HG02798 (cell line): ENCODE measurements at regions not wholly inside any gene's neighbourhood (a gene's known extent, or its start where the extent isn't known, plus 50 kb on each side); places are given as distances from the start of the nearest gene placed in this dataset.
"Not testable (repeated sequence)": the region's sequence is repeated elsewhere in the genome, so short reads cannot be mapped to it uniquely, and the experiment has no call there.

ENCODE experiments used
- ATAC-seq: cut with Tn5 transposase; IDR thresholded peaks from one replicate; pipeline ENCODE4 v1.9.1; 2021; ENCODE audit warnings: mild to moderate bottlenecking; ENCODE audit not compliant: unreplicated experiment, poor library complexity

GRCh38 chr2:132271794-132272193, 110.0 kb upstream of the ANKRD30BL start:
- ATAC-seq: not testable (repeated sequence)

GRCh38 chr2:132272713-132273112, 111.0 kb upstream of the ANKRD30BL start:
- ATAC-seq: no peak

- not testable (repeated sequence) for ATAC-seq
Measured at GRCh38 chr2:132273585-132273984, 111.8 kb upstream of the ANKRD30BL start.

GRCh38 chr2:132274000-132274399, 112.2 kb upstream of the ANKRD30BL start:
- no peak for ATAC-seq

DNA sequence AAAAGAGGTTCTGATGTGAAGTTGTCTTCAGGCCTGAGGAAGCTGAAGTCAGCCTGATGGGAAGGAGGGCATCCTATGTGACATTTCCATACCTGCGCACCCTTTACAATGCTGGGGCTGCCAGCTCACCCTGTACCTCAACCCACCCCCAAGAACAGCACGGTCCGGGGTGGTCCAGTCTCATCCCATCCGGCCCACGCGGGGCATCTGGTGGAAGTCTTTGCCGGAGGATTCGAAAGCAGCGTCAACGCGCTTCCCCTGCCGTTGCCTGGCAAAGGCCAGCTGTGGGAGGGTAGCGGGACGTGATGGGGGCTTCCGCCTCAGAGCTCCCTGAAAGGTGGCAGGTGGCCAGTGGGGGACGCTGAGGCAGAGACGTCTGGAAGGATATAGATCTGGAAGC, 113.6 kb upstream of the ANKRD30BL start:
- no peak for ATAC-seq

DNA sequence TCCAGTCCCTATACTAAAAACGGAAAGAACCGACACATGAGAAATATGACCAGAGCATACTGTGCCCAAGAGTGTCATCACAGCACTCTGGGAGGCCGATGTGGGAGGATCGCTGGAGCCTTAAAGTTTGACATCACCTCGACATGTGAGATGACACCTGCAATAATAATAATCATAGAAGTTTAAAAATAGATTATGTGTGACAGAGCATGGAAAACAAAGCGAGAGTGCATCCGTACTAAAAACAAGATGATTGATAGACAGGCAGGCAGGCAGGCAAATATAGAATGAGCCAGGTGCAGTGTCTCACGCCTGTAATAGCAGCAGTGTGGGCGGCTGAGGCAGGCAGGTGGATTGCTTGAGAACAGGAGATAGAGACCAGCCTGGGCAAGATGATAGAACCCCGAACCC, 114.8 kb upstream of the ANKRD30BL start:
- peak; percentile 34 for ATAC-seq

DNA sequence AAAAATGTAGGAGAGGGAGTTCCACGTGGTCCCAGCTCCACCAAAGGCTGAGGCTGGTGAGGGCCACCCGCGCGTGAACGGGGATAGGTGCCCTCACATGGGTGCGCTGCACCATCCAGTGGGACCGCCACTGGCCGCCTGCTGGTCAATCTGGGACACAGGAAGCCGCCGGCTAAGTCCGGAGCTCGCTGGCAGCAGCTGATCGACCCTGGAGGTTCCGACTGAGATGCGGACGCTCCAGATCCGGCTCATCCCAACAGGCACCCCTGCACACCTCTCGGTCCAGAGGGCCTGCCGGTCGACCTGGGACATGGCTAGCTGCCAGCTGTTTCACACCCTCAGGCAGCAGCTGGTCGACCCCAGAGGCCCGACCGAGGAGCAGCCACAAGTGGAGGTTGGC, 116.5 kb upstream of the ANKRD30BL start:
- no peak for ATAC-seq

- no peak for ATAC-seq
Measured at GRCh38 chr2:132279344-132279743, 117.6 kb upstream of the ANKRD30BL start.

GRCh38 chr2:132279930-132280615, 118.3 kb upstream of the ANKRD30BL start:
- ATAC-seq: no peak

DNA sequence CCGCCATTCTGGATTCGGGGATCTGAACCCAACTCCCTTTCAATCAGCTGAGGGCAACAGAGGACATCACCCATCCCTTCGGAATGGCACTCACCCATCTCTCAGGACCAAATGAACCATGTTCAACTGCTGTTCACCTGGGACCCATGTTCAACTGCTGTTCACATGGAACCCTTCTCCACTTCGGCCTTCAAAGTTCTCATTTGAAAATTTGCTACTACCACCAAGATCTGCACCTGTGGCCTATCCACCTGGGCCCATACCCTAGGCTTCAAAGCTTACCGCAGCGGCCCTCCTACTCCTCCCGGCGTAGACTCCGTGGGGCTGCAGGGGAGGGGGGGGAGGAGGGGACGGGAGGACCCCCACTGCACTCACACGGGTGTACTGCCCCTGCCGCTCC, 119.2 kb upstream of the ANKRD30BL start:
- ATAC-seq: no peak

DNA sequence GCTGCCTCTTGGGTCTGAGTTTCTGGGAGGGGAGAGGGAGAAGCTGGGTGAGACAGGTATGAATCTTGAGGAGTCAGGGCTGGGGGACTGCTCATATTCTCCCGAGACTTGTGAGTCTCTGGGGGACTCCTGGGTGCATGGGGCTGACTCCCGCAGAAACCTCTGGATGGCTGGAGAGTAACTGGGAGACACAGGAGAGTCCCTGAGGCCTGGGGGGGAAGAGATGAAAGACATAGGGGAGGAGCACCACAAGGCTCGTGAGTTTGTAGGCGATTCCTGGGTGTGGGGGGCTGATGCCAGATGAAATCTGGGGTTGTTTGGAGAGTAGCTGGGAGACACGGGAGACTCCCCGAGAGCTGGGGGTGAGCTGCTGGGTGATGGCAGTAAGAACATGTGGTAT, 120.4 kb upstream of the ANKRD30BL start:
- not testable (repeated sequence) for ATAC-seq

DNA sequence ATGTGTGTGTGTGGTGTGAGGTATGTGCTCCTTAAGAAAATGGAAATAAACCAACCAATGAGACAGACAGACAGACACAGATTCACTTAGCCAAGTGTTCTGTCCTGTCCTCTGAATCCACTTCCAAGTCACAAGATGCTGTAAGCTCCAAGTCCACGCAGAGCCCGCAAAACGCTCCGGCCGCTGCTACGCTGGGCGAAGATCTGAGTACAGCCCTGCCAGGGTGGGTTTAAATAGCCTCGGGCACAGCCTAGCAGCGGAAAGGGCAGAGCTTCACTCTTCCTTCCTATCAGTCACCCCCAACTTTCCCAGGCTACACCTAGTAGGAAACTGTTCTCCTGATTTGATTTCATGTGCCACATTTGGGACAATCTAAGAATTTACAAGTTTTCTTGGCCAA, 121.2 kb upstream of the ANKRD30BL start:
- no peak for ATAC-seq

DNA sequence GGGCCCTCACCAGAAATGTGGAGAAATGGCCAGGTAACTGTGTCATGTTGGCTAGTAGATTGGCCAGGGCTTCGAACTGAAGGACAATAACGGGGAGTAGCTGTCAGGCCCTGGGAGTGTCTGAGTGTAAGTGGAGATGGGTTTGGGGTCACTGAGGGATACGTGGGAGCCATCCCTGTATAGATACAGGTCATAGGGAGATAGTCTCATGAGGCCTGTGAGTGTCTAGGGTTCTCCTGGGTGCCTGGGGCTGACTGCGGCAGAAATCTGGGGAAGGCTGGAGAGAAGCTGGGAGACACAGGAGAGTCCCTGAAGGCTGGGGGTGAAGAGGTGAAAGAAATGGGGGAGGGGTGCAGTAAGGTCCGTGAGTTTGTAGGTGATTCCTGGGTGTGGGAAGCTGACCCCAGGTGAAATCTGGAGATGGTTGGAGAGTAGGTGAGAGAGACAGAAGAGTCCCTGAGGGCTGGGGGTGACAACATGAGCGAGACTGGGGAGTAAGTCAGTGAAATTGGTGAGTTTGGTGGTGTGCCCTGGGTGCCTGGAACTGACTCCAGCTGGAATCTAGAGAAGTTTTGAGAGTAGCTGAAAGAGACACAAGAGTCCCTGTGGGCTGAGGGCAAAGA, 124.6 kb upstream of the ANKRD30BL start:
- not testable (repeated sequence) for ATAC-seq

GRCh38 chr2:132287910-132288309, 126.2 kb upstream of the ANKRD30BL start:
- ATAC-seq: not testable (repeated sequence)

GRCh38 chr2:132289138-132289537, 127.4 kb upstream of the ANKRD30BL start:
- not testable (repeated sequence) for ATAC-seq

- ATAC-seq: not testable (repeated sequence)
Measured at GRCh38 chr2:132289812-132290211, 126.8 kb upstream of the GPR39 start.

DNA sequence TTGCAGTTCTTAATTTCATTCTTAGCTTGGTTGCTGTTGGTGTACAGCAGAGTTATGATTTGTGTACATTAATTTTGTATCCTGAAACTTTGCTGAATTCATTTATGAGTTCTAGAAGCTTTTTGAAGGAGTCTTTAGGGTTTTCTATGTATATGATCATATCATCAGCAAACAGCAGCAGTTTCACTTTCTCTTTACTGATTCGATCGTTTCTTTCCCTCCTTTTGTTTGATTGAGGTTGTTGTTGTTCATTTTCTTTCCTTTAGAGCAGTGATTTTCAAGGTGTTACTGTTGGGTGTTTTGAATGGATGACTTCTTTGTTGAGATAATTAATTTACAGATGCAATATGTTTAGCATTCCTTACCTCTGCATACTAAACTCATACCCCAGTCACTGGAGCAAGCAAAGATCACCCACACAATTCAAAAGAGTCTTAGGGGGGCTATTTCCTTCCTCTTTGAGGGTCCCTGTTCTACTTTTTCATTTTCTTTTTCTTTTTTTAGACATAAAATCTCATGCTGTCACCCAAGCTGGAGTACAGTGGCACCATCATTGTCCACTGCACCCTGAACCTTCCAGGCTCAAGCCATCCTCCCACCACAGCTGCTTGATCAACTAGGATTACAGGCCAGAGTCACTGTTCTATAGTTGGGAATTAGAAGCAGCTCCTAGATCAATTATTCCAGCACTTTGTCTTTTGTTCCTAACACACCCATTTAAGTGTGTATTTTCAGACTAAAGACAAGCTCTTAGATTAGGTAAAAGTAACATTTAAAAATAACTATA, 115.8 kb upstream of the GPR39 start:
- ATAC-seq: not testable (repeated sequence)

GRCh38 chr2:132304661-132305380, 111.8 kb upstream of the GPR39 start:
- not testable (repeated sequence) for ATAC-seq

DNA sequence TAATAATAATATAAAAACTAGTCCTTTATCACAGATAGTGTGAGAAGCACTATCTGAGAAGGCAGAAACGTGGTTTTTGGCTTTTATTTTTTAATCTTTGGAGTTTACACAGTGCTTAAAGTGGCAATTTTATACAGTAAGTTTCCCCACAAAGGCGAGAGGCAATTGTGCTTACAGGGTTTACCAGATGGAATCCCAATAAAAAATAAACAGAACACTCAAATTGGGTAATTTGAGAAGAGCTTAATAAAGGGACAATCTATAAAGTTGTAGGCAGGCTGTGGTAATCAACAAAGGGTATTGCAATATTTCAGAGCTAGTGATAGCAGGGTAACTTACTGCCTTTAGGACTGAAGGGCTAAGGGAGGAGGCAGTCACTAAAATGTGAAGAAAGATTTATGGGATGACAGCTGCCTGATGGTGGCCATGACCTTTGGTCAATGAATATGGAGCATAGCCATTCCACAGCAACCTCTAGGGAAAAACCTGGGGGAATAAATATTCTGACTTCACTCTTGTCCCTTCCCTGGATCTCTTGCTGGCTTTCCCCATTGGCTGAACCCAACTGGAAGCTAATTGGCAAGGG, 108.9 kb upstream of the GPR39 start:
- not testable (repeated sequence) for ATAC-seq

DNA sequence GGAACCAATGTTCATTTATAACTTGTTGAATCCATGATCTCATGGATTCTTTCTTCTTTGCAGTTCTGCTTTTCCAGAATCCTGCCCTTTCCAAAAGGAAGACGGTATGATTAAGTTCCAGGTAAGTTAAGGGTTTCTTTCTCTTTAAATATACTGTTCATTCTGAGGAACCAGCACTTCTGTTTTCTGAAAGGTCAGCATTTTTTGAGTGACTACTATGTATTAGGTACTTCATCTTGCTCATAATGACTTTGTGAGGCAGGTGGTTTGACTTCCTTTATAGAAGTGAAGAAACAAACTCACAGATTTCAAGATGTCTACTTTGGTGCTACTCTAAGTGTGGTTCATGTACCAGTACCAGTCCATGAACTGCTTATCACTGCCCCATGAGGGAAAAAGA, 107.4 kb upstream of the GPR39 start:
- ATAC-seq: not testable (repeated sequence)
